Coronary artery (tissue), 2 donors: ENCODE measurements at regions not wholly inside any gene's neighbourhood (a gene's known extent, or its start where the extent isn't known, plus 50 kb on each side); places are given as distances from the start of the nearest gene placed in this dataset.
"Not testable (repeated sequence)": the region's sequence is repeated elsewhere in the genome, so short reads cannot be mapped to it uniquely, and the experiment has no call there.

Experiments
- DNase-seq: peaks from one replicate; pipeline ENCODE4 v3.0.0-alpha.2; 2017; ENCODE audit warnings: low spot score
- H3K27ac ChIP-seq, 2 donors: fragments of 200-600 bp; sonication (generic); one replicate each; pipeline ENCODE4 v1.5.1; 2016 to 2019
- H3K4me3 ChIP-seq: fragments of 200-600 bp; sonication (generic); 2 replicates; pipeline ENCODE4 v1.5.1; 2016; ENCODE audit warnings: mild to moderate bottlenecking, moderate library complexity

DNA sequence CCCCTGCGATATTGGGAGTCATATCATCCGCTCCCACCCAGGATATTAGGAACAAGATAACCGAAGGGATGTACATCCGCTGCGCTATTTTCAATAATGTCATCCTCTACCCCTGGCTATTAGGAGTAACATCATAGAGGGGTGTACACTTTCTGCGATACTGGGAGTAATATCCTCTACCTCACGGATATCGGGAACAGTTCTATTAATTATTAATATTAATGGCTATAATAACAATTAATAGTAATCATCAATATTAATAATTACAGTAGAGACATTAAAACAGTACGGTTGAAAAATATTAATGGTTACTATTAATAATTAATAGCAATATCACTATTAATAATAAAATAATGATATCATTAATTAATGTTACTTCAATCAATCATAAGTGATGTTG, 90.1 kb downstream of the OTOP1 start:
- DNase-seq, result not testable (repeated sequence)

More for the DNA sequence above, 90.1 kb downstream of the OTOP1 start:
- not testable (repeated sequence) for H3K4me3 ChIP-seq, H3K27ac ChIP-seq
